HEK293T (cell line): ENCODE measurements at regions not wholly inside any gene's neighbourhood (a gene's known extent, or its start where the extent isn't known, plus 50 kb on each side); places are given as distances from the start of the nearest gene placed in this dataset.
"Not testable (repeated sequence)": the region's sequence is repeated elsewhere in the genome, so short reads cannot be mapped to it uniquely, and the experiment has no call there.

Source experiments
- BHLHE40 ChIP-seq: fragments of 450-650 bp; IDR thresholded peaks from 2 replicates; pipeline ENCODE4 v1.6.1; 2016; ENCODE audit warnings: mild to moderate bottlenecking, moderate library complexity, borderline replicate concordance
- FOXA1 ChIP-seq: fragments of 450-650 bp; IDR thresholded peaks from 2 replicates; pipeline ENCODE4 v1.6.1; 2016; ENCODE audit warnings: mild to moderate bottlenecking
- FOXK2 ChIP-seq: fragments of 450-650 bp; IDR thresholded peaks from 2 replicates; pipeline ENCODE4 v1.6.1; 2016; ENCODE audit warnings: mild to moderate bottlenecking
- FOXM1 ChIP-seq: fragments of 450-650 bp; IDR thresholded peaks from 2 replicates; pipeline ENCODE4 v1.6.1; 2017; ENCODE audit warnings: mild to moderate bottlenecking, borderline replicate concordance
- HDGF ChIP-seq: fragments of 450-650 bp; IDR thresholded peaks from 2 replicates; pipeline ENCODE4 v1.6.1; 2017; ENCODE audit warnings: antibody characterized with exemption, borderline replicate concordance
- L3MBTL2 ChIP-seq: fragments of 450-650 bp; conservative IDR thresholded peaks from 2 replicates; pipeline ENCODE4 v1.6.1; 2016; ENCODE audit warnings: mild to moderate bottlenecking
- LEF1 ChIP-seq: fragments of 450-650 bp; IDR thresholded peaks from 2 replicates; pipeline ENCODE4 v1.6.1; 2017; ENCODE audit warnings: mild to moderate bottlenecking, borderline replicate concordance
- PKNOX1 ChIP-seq: fragments of 450-650 bp; IDR thresholded peaks from 2 replicates; pipeline ENCODE4 v1.6.1; 2016
- SP1 ChIP-seq: fragments of 450-650 bp; IDR thresholded peaks from 2 replicates; pipeline ENCODE4 v1.6.1; 2017
- ZNF384 ChIP-seq: fragments of 450-650 bp; IDR thresholded peaks from 2 replicates; pipeline ENCODE4 v1.6.1; 2016

GRCh38 chr3:75388486-75389124 is 275.5 kb upstream of the FRG2C start:
- TF ChIP-seq HDGF, L3MBTL2, FOXA1, BHLHE40, FOXM1, FOXK2, SP1, LEF1, ZNF384, PKNOX1: not testable (repeated sequence)
